AG04450 (cell line): ENCODE measurements at regions not wholly inside any gene's neighbourhood (a gene's known extent, or its start where the extent isn't known, plus 50 kb on each side); places are given as distances from the start of the nearest gene placed in this dataset.

Experiments used
- CTCF ChIA-PET: fragments of 300-600, 350-600 bp; formaldehyde crosslinking; extraction: SDS; loops from one replicate; lab custom pipeline; 2022; ENCODE audit warnings: antibody characterized with exemption, inconsistent platforms; lab: Charles Lee
- POLR2A ChIA-PET: fragments of 350-600 bp; formaldehyde crosslinking; extraction: SDS; loops from one replicate; lab custom pipeline; 2021; ENCODE audit warnings: antibody characterized with exemption, inconsistent platforms; lab: Yijun Ruan, JAX
- DNase-seq: peaks from one replicate; pipeline ENCODE4 v3.0.0-alpha.2; 2011; ENCODE audit warnings: low read depth, low spot score
- H3K27ac ChIP-seq: one replicate; pipeline ENCODE4 v1.5.1; 2012; ENCODE audit warnings: low read depth, low read length, control low read depth
- H3K27me3 ChIP-seq: one replicate; pipeline ENCODE4 v1.6.0; 2012; ENCODE audit warnings: low read length; ENCODE audit not compliant: control insufficient read depth, insufficient read depth
- H3K4me3 ChIP-seq: 2 replicates; pipeline ENCODE4 v1.5.1; 2011; ENCODE audit warnings: mild to moderate bottlenecking, low read depth, low read length, control low read depth
- H3K9me3 ChIP-seq: 2 replicates; pipeline ENCODE4 v1.5.1; 2012; ENCODE audit warnings: low read length; ENCODE audit not compliant: control insufficient read depth, insufficient read depth
- TF ChIP-seq, protein P1 (sequence below): IDR thresholded peaks from 2 replicates; pipeline ENCODE4 v1.5.1; 2011; ENCODE audit warnings: low read depth, low read length, control low read depth, inconsistent platforms

DNA sequence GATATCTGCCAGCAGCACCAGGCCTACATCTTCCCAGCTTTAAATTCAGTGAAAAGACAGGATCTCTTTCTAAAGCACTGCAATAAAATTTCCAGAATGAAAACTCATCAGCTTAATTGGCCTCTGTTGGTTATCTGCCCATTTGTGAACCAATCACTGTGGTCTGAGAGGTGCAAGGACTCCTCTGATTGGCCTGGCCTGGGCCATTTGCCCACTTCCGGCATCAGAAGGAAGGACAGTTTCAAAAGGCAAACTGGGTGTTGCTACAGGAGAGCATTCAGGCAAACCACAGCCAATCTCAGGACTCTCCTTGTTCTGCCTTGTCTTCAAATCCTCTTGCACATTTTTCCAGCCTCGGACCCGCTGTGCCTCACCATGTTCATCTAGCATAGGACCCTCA lies 163.9 kb upstream of the CCDC150 start:
- no peaks in the 10 kb centered on the region for H3K9me3 ChIP-seq
- ChIA-PET CTCF (no interaction called here), POLR2A (no interaction called here)
- no peaks in the 10 kb centered on the region for H3K27me3 ChIP-seq
- DNase-seq = no peak
- H3K4me3 ChIP-seq = no peak overlapping the region
- TF ChIP-seq, protein P1, sequence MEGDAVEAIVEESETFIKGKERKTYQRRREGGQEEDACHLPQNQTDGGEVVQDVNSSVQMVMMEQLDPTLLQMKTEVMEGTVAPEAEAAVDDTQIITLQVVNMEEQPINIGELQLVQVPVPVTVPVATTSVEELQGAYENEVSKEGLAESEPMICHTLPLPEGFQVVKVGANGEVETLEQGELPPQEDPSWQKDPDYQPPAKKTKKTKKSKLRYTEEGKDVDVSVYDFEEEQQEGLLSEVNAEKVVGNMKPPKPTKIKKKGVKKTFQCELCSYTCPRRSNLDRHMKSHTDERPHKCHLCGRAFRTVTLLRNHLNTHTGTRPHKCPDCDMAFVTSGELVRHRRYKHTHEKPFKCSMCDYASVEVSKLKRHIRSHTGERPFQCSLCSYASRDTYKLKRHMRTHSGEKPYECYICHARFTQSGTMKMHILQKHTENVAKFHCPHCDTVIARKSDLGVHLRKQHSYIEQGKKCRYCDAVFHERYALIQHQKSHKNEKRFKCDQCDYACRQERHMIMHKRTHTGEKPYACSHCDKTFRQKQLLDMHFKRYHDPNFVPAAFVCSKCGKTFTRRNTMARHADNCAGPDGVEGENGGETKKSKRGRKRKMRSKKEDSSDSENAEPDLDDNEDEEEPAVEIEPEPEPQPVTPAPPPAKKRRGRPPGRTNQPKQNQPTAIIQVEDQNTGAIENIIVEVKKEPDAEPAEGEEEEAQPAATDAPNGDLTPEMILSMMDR = no peak
- no peak overlapping the region for H3K27ac ChIP-seq

DNA sequence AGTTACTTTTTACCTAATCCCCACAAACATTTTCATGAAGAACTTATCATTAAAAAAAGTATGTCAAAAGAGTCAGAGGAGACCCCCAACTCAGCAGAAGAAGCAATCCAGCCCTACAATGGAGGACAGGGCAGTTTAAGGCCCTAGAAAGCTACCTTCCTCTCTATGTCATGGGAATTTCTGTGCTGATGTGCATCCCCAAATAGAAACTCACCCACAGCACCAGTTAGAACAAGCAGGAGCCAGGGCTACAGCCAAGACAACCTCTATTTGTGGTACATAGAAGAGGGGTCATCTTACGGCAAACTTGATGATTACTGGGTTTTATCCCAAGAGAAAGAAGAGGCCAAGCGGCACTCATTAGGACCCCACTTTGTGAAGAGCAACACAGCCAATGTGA lies 160.9 kb upstream of the CCDC150 start:
- TF ChIP-seq, protein P1 = no peak
- Histone ChIP-seq H3K4me3 (no peak overlapping the region), H3K27ac (no peak overlapping the region), H3K9me3 (no peaks in the 10 kb centered on the region), H3K27me3 (no peaks in the 10 kb centered on the region)
- ChIA-PET POLR2A (no interaction called here), CTCF (no interaction called here)
- no peak for DNase-seq

DNA sequence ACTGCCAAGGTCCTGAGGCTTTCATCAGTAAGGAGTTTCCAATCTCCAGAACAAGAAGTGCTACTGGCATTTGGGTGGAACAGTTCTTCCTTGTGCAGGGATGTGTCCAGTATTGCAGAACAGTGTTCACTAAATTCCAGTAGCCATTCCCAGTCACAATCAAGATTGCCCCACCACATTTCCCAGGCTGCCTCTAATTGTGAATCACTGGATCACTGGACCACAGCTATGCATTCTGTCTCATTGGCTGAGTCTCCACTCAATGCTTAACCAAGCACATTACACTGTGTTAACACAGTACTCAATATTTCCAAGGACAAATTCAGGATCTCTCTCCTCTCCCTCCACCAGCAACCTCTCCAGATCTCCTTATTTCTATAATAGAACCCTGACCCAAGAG lies 160.2 kb upstream of the CCDC150 start:
- no peaks in the 10 kb centered on the region for H3K27me3 ChIP-seq
- no peak overlapping the region for H3K4me3 ChIP-seq
- no peak overlapping the region for H3K27ac ChIP-seq
- TF ChIP-seq, protein P1 = no peak
- CTCF ChIA-PET = interaction anchor here (1.3 kb wide), 1 partner anchor 26 kb away, joined by 4 read pairs; no protein-coding TSS in a partner anchor
- no peak for DNase-seq
- no peaks in the 10 kb centered on the region for H3K9me3 ChIP-seq
- POLR2A ChIA-PET = no interaction called here

DNA sequence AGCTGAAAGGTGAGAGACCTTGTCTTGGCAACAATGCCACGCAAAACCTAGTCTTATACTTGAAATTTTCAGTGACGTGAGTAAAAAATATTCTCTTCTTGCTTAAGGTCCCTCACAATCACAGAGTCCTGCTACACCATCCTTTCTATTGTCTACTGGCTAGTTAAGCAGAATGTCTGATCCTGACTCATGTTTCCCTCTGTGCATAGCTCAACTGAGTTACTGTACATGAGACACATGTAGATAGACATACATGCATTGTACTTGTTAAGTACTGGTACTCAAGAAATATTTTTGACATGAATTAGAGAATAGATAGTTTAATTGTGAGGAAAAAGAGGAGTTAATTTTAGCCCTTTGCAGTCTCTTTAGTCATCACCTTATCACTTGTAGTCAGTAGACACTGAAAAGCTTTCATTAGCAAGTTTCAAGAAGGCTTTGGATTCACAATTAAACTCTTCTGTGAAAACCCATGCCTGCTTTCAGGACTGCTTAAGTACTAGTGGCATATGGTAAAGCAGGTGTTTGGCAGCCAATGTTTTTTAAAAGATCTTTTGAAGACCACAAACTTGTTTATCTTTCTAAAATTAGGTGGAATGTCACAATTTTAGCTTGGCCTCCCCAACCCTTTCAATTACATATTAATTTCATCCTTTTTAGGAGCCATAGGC lies 158.7 kb upstream of the CCDC150 start:
- TF ChIP-seq, protein P1 = no peak
- no peaks in the 10 kb centered on the region for H3K27me3 ChIP-seq
- no peak overlapping the region for H3K27ac ChIP-seq
- no peak overlapping the region for H3K4me3 ChIP-seq
- H3K9me3 ChIP-seq = no peaks in the 10 kb centered on the region
- POLR2A ChIA-PET = no interaction called here
- CTCF ChIA-PET = interaction anchor here (0.9 kb wide), 1 partner anchor 183 kb away, joined by 3 read pairs; no protein-coding TSS in a partner anchor
- no peak for DNase-seq

DNA sequence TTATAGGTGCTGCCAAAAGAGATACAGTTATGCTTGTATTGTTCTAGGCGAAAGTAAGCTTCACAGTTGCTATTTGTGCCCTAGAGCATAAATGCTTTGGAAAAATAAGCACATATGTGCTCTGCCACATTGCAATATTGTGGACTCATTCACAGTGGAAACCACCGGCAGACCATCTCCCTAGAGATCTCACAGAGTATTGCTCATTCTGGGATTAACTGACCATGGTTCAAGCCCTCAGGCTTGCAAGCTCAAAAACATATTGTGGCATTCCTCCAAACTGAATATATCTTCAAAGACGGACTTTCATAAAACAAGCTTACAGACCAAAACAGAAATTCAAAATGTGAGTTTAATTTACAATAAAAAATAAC lies 158.2 kb upstream of the CCDC150 start:
- CTCF ChIA-PET = interaction anchor here (0.9 kb wide), 1 partner anchor 183 kb away, joined by 3 read pairs; no protein-coding TSS in a partner anchor
- no peaks in the 10 kb centered on the region for H3K27me3 ChIP-seq
- TF ChIP-seq, protein P1 = no peak
- no peak overlapping the region for H3K4me3 ChIP-seq
- no peak overlapping the region for H3K27ac ChIP-seq
- no peak for DNase-seq
- no peaks in the 10 kb centered on the region for H3K9me3 ChIP-seq
- POLR2A ChIA-PET = no interaction called here
